ENCODE measurements at regions not wholly inside any gene's neighbourhood (a gene's known extent, or its start where the extent isn't known, plus 50 kb on each side); places are given as distances from the start of the nearest gene placed in this dataset.

DNA sequence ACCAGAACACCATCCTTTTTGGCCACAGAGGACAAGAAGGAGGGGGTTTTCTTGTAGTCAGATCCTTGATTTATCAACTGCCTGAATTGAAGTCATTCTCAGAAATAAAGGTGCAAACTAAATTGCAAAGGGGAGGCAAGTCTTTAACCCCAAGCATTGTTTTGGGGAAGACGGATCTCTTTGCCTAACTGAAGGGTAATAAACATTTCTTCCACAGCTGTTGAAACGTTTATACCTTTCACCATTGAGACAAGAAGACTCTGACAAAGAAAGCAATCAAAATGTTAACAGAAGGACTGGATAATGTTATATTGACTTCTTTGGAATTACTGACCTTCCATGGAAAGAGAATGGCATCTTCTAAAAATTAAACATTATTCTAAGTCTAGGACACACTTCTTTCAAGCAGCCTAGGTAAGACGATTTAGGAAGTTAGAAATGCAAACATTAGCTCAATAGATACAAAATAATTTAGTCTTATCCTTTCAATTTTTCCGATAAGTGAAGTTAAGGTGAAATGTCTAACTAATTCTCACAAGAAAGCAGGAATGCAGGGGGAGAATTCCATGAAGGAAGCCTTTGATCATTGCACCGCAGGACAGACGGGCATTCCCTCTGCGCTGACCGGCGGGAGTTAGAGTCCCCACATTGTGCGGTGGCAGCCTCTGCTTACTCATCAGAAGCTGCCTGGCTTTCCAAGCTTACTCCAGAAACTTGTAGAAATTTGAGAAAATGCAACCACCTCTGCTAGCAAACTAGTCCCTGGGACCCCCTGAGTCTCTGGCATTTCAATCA, 69.4 kb upstream of the COPS8 start:
- DNase-seq: no peak

GRCh38 chr2:237020090-237020489, 65.6 kb upstream of the COPS8 start:
- no peak for DNase-seq

DNA sequence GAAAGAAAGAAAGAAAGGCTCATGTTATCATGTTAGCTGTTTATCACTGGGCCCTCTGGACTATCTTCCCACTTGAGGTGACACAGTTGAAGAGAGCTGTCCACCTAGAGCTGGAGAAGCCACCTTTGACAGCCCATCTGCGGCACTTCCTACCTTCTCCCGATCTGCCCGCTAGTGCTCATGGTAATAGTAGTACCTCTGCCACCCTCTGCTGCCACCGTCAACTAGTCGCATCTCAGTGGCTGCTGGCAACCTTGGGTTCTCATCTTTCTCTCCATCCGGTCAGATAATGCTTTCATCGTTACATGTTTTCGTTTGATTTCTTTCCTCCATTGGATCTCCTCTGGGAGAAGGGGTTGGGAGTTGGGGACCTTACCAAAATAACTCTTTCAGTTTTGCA, 63.2 kb upstream of the COPS8 start:
- no peak for DNase-seq

- no peak for DNase-seq
These were observed 61.4 kb upstream of the COPS8 start for GRCh38 chr2:237024255-237024654.

DNA sequence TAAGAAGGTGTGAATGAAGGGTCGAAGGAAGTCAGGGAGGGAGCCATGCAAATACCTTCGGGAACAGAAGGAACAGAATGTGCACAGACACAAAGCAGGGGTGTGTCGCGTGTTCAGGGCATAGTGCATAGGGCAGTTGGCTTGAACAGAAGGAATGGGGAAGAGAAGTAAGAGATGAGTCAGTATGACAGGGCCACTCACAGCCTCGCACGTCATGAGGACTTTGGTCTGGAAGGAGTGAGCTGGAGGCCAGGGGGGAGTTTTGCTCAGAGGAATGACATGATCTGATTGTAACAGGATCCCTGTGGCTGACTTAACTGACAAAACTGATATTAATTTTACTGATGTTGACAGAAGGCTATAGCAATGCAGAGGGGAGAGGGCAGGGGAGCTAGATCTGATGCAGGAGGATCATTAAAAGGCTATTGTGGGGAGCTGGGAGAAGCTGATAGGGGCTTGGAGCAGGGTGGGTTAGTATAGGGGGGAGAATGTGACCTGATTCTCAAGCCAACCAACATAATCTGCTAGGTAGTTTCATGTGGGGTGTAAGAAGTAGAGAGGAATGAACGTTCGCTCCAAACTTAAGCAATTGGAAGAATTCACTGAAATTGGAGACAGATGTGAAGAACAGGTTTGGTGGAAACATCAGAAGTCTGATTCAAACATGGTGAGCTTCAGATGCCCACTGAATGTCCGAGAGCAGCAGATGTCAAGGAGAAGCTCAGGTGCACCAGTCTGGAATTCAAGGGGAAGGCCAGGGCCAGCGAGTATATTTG, 60.4 kb upstream of the COPS8 start:
- no peak for DNase-seq

- peak; percentile 20 to 43 for DNase-seq
These were observed 58.5 kb upstream of the COPS8 start for GRCh38 chr2:237026981-237027711.

- no peak for DNase-seq
These were observed 58.0 kb upstream of the COPS8 start for GRCh38 chr2:237027712-237028029.

- no peak for DNase-seq
These were observed 55.3 kb upstream of the COPS8 start for GRCh38 chr2:237030382-237030781.

DNA sequence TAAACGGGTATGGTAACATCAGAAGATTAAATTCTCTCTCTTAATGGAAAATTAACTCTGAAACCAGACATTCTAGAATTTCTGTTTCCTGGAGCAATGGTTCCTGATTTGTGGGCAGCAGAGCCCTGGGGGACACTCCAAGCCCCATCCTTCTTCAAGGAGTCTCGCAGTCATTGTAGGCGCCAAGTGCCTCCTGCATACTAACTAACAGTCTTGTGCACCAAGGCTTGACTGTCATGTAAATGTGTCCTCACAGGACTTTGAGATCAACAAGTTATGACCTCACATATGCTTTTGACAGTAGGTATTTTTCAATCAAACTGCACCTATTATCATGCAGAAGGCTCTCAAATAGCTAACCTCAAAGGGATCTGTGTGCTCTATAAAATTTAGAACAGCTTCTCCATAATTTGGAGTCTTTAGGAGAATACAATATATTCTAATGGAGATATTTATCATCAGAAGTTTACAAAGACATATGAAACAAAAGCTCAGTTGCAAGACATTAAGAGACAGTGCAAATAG, 52.1 kb upstream of the COPS8 start:
- no peak for DNase-seq

GRCh38 chr2:237035781-237036475, 49.8 kb upstream of the COPS8 start:
- no peak for DNase-seq

All from activated CD4-positive, alpha-beta T cell treated with anti-CD3 and anti-CD28 coated beads for 4 hours (primary cell).